DMS53 treated with DMSO at 0.1 percent for 48 hours (cell line): ENCODE measurements at regions not wholly inside any gene's neighbourhood (a gene's known extent, or its start where the extent isn't known, plus 50 kb on each side); places are given as distances from the start of the nearest gene placed in this dataset.
"Not testable (repeated sequence)": the region's sequence is repeated elsewhere in the genome, so short reads cannot be mapped to it uniquely, and the experiment has no call there.

ENCODE experiments used
- DNase-seq: peaks from one replicate; lab custom pipeline; 2025; ENCODE audit not compliant: unreplicated experiment; lab: John Stamatoyannopoulos, UW

GRCh38 chr21:14686466-14687267, 140.6 kb upstream of the SAMSN1 start:
- DNase-seq: no peak

DNA sequence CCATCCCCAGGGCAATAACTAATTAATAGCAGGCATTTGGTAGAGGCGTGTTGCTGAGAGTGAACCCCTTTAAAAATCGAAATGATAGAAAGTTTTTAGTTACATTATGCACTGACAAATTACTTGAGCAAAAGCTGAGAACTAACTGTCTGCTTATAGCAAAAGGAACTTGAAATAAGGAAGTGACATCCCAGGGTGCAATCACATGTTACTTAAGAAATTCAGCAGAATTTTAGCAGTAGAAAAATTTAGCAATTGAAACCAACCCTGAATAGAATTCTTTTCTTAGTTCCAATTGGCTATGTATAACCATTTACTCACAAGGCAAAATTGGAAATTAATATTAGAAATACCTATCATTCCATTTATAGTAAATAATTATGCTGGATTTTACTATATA, 139.5 kb upstream of the SAMSN1 start:
- DNase-seq: no peak

- DNase-seq: no peak
Observed at GRCh38 chr21:14684071-14684470, 138.0 kb upstream of the SAMSN1 start.

- no peak for DNase-seq
Observed at GRCh38 chr21:14683063-14683462, 136.9 kb upstream of the SAMSN1 start.

DNA sequence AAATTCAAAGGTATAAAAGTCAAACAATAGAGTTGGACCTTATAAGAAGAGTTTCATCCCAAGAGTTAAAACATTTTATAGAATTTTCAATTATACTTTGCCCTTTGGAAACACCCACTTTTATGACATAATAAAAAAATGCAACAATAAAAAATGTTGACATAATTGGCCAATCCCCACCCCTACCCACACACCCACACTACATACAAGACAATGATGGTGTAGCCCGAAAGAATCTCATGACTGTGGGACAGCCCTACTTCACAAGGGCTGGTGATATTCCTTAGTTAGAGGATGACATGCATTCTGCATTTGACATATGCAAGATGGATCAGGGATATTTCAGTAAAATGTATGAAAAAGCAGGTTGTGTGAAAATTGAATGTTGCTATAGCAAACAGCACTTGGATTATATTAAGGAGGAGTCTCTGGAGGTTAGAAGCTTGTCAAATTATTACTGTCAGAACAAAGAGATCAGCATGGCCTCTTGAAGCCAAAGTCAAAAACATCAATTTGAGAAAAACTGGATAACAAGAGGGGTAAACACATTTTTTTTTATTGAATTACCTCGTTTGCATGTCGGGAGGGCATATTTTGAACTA, 133.0 kb upstream of the SAMSN1 start:
- DNase-seq: no peak

- no peak for DNase-seq
Observed at GRCh38 chr21:14677639-14678179, 131.6 kb upstream of the SAMSN1 start.

GRCh38 chr21:14677013-14677412, 130.9 kb upstream of the SAMSN1 start:
- DNase-seq: no peak

GRCh38 chr21:14675774-14676530, 129.8 kb upstream of the SAMSN1 start:
- DNase-seq: no peak

DNA sequence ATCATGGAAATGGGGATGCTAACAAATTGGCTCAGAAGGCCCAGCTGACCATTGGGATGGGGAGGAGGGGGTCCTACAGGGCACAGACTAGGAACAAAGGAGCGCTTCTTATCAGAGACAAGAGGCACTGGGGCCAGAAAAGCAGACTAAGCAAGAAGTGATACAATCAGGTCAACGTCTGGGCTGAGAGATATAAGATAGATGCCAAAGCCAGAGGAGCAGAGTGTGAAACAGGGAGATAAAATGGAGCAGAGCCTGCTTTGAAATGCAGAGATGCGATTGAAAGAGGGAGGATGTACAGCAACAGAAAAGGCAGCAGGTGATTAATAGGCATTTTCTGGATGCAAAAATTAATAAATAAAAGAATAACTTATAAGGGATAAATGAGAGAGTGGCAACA, 127.5 kb upstream of the SAMSN1 start:
- DNase-seq: no peak

DNA sequence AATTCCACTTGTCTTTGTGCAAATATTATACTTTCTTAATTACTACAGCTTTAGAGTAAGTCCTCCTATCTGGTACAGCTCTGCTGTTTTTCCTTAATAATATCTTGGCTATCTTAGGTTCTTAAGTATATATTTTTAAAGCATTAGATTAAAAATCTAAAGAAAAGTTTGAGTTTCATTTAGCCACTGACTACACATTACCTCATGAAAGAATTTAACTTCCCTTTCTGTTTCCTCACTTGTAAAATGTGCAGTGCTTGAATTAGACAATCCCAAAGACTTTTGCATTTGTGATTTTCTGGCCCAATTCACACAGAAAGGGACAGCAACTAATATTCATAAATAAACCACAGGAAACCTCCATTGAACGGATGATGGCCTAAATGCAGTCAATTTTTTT, 126.4 kb upstream of the SAMSN1 start:
- no peak for DNase-seq

DNA sequence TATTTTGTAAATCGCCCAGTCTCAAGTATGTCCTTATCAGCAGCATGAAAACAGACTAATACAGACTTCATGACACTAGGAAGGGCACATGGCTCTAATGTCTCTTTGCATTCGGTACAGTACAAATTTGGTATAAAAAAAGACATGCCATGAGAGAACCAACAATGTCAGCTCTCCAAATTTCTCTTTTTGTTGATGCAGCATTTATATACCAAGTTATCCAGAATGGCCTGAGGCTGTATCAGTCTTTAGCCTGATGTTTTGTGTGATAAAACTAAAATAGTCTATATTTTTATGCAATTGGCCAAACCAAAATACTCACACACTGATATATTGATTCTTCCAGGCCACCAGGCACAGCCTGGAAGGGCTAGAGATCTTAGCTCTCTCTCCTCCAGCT, 124.3 kb upstream of the SAMSN1 start:
- DNase-seq: no peak

DNA sequence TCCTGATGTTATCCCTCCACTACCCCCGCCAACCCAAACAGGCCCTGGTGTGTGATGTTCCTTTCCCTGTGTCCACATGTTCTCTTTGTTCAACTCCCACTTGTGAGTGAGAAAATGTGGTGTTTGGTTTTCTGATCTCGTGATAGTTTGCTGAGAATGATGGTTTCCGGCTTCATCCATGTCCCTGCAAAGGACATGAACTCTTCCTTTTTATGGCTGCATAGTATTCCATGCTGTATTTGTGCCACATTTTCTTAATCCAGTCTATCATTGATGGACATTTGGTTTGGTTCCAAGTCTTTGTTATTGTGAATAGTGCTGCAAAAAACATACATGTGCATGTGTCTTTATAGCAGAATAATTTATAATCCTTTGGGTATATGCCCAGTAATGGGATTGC, 123.0 kb upstream of the SAMSN1 start:
- DNase-seq: not testable (repeated sequence)

- DNase-seq: no peak
Observed at GRCh38 chr21:14657241-14658008, 111.3 kb upstream of the SAMSN1 start.

DNA sequence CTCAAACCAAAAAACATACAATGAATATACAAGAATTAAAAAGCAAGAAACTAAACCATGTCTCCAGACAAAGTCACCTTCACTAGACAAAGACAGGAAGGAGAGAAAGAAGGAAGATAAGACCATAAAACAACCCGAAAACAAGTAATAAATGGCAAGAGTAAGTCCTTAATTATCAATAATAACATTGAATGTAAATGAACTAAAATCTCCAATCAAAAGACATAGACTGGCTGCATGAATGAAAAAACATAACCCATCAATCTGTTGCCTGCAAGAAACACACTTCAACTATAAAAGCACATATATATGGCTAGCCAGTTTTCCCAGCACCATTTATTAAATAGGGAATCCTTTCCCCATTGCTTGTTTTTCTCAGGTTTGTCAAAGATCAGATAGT, 100.8 kb upstream of the SAMSN1 start:
- DNase-seq: no peak

GRCh38 chr21:14645702-14646101, 99.6 kb upstream of the SAMSN1 start:
- DNase-seq: no peak

DNA sequence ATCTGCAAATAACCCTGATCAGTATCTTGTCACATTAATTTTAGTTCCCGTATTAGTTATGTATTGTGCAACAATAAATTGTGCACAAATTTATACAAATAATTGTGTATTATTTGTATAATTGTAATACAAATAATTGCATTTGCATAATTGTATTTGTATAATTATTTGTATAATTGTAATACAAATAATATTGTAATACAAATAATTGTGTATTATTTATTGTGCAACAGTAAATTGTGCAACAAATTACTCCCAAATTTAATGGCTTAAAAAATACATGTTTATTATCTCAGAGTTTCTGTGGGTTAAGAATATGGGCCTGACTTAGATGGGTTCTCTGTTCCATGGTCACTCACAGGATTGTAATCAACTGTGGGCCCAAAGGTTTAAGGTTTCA, 86.2 kb upstream of the SAMSN1 start:
- DNase-seq: no peak

DNA sequence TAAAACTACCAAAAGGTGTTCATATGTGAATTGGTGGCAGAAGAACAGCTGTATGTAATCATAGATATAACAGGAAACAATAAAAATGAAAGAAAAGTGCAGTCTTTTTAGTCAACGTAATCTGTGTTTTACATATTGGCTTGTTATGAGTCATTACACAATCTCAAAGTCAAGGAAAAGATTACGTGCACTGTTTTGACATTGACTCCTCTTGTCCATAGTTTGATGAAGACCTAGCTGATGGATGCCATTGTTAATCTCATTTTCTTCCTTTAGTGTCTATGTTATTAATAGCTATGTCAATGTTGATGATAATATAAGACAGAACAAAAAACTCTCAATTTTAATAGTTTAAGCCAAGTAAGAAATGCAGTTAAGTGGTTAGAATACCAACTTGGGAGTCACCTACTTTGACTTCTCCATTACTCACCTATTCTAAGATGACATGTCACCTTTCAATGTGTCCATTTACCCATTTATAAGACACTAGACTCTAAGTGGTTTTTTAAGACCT, 84.5 kb upstream of the SAMSN1 start:
- no peak for DNase-seq

DNA sequence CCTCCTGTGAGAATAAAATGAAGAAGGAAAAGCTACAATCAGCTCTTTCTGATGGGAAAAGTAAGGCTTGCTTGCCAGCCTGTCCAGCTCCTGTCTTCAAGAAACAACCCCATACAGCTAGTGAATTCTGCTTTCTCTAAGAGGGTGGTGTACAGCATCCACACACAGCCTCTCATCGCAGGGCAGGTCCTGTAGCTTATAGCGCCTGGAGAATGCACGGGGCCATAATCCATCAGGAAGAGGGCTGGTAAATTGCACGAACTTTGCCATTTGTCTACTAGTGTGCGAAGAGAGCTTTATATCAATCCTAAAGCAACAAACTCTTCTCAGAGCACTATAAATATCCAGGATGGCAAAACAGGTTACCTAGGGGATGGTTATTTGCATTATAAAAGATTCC, 83.3 kb upstream of the SAMSN1 start:
- DNase-seq: no peak

DNA sequence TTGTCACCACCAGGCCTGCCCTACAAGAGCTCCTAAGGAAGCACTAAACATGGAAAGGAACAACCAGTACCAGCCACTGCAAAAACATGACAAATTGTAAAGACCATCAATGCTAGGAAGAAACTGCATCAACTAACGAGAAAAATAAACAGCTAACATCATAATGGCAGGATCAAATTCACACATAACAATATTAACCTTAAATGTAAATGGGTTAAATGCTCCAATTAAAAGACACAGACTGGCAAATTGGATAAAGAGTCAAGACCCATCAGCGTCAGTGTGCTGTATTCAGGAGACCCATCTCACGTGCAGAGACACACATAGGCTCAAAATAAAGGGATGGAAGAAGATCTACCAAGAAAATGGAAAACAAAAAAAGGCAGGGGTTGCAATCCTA, 77.0 kb upstream of the SAMSN1 start:
- DNase-seq: not testable (repeated sequence)

GRCh38 chr21:14620152-14620551, 74.0 kb upstream of the SAMSN1 start:
- no peak for DNase-seq

DNA sequence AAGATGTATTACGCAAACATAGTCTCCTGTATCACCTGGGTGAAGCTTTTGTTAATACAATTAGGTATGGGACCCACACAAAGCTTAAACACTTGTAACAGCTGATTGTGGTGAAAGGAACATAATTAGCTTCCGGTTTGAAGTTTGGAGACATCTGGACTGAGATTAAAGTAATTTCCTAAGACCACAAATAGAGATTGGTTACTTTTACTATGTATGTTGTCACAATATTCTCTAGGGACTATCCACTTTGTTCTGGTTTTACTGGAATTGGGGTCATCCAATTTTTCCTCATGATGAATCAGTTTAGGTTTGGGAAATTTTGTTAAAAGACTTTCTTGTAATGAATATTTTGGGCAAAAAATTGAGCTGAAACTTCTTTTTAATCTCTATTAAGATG, 71.8 kb upstream of the SAMSN1 start:
- DNase-seq: no peak
